GM18519 (cell line): ENCODE measurements at regions not wholly inside any gene's neighbourhood (a gene's known extent, or its start where the extent isn't known, plus 50 kb on each side); places are given as distances from the start of the nearest gene placed in this dataset.

ENCODE experiments used
- ATAC-seq: cut with Tn5 transposase; IDR thresholded peaks from one replicate; pipeline ENCODE4 v1.9.1; 2021; ENCODE audit warnings: mild to moderate bottlenecking, moderate library complexity; ENCODE audit not compliant: unreplicated experiment, low FRiP score

DNA sequence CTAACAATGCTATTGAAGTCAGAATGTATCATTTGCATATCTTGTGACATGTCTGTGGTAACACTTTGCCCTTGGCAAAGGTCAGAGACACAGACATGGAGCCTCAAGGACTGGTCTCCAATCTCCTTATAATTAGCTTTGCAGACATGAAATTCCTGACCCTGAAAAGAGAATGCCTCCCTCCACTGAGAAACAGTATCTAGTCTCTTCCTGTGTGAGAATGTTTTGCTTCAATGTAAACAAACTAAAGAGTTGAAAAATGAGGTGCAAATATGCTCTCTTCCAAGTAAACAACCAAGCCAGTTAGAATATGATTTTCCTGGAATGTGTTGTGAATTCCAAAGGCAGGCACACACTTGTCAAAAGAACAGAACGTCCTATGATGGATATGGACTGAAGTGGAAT, 407.1 kb upstream of the MARCKS start:
- no peak for ATAC-seq

DNA sequence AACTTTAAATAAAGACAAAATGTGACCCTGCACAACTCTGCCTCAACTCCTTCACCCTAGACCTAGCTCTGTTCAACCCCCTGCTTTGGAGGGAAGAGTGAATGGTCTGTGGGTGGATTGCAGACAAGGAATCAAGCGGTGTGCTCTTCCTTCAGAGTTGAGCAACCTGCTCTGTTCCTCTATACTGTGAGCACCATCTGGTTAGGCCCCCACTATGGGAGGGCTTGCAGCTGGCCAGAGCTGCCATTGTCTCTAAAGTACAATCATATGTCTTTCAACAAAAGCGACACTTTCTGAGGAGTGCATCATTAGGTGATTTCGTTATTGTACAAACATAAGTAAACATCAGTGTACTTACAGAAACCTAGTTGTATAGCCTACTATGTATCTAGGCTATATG, 406.1 kb upstream of the MARCKS start:
- no peak for ATAC-seq

GRCh38 chr6:113457198-113457597, 399.9 kb upstream of the MARCKS start:
- no peak for ATAC-seq

GRCh38 chr6:113457751-113458150, 399.4 kb upstream of the MARCKS start:
- ATAC-seq: no peak

DNA sequence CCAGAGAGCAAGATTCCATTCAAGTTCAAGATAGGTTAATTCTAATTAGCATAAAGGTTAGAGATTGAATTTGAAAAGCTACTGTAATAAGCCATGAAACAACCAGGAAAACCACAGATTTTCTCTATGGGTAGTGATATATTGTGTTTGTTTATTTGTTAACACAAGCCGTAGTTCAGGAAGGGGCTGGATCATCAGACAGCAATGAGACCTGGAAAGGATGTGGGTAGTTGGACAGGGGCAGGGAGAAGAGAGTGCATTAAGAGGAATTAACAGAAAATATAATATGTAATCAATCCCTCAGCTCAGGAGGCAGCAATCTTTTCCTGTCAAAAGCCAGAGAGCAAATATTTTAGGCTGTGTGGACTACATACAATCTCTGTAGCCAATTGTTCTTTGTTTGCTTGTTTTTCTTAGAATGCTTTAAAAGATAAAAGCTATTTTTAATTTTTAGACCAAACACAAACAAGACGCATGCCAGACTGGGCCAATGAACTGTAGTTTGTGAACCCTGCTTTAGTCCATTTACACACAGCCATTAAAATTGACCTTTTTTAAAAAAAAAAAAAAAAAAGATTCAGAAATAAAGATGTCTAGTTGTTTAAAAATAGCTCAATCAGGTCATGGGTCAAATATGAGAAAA, 398.7 kb upstream of the MARCKS start:
- no peak for ATAC-seq

DNA sequence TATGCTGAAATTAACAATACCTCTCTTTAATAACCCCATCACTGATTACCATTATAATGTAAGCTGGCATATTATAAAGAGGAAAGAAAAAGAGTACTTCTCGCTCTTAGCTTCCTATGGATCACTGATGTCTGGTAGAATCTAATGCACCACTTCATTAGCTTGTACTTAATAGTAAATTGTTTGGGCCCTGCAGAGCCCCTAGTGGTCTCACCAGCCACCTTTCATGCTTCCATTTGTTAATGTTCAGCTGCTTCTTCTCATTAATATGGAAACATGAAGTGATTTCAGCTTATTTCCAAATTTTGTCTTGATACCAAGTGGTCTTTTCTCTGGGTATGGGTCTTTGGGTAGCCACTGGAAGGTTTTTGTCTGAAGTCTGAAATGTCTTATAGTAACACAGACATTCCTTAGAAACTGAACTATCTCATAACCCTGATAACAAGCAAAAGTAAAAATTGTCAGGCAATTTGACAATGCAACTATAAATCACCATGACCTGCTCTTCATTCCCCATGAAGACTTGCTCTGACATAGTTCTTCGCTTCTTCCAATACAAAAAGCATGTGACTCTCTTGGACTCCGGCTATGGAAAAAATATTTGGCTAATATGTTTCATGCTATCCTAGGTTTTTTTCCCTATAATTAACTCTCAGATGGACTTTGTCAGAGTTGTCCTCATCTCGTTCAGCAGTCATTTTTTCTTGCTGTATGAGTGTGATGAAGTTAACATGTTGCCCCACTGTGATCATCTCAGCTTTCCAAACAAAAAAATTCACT, 395.8 kb upstream of the MARCKS start:
- ATAC-seq: no peak

DNA sequence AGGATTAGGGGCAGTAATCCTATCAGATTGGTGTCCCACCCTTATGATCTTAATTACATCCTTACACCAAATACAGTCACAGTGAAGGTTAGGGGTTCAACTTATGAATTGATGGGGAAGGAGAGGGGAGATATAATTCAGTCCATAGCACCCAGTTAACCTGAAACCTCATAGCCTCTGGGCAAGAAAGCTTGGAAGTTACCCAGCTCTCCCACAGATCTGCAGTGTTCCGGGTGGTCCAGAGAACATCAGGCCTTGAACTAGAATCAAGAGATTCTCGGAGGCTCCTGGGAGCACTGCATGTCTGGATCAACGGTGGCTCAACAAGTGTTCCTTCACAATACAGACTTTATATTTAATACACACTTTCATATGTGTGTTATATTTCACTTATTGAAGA, 392.6 kb upstream of the MARCKS start:
- ATAC-seq: no peak

- ATAC-seq: no peak
These were observed 392.2 kb upstream of the MARCKS start for GRCh38 chr6:113464960-113465359.

DNA sequence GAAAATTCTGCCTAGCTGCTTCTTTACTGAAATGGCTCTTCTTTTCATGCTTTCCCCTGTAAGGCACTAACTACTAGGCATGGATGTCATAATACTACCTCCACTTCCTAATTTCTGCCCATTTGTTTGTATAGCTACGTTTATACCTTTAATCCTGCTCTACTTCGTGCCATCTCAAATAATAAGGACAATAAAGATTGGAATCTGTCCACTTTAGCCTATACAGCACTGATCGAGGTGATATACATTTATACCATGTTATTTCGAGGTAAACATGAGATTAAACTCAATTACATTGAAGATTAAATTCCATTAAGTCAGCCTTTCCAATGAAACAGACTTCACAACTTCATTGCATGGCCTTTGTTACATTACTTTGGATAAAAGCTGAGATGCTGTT, 390.6 kb upstream of the MARCKS start:
- ATAC-seq: no peak

- ATAC-seq: no peak
These were observed 381.8 kb upstream of the MARCKS start for GRCh38 chr6:113475392-113475791.

DNA sequence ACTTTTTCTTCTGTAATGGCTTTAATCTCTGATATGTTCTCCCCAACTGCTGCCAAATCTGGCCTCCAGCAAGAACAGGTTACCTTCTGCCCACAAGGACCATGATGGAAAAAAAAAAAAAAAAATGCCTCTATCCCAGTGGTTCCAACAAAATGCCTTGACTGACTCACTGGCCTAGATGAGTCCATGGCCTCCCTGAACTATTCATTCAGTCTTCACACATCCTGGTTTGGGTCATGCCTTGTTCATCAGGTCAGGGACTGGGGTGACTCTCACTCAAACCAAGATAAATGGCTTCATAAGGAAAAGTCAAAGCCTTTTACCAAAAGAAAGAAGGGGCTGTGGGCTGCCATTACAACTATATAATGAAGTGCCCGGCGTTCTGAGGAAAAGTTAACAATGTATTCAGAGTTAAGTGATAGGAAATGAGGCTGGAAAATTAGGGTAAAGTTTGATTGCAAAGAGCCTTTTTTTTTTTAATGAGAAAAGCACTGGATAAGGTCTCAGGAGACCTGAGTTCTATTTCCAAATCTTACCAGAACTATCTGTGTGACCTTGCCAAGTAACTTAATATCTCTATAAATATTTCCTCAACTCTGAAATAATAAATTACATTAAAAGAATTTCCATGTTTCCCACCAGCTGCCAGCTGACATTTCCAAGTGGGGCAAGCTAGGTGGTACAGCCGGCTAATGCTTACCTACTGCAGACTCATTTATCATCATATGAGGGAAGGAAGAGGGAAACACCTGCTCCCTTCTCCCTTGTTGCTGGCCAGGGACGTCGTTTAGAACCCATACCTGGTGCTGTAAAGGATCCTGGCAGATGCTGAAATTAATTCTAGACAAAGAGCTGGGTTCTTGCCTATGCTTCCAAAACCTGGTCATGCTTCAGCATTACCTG, 380.0 kb upstream of the MARCKS start:
- ATAC-seq: no peak

GRCh38 chr6:113480616-113481015, 376.5 kb upstream of the MARCKS start:
- ATAC-seq: no peak

GRCh38 chr6:113481458-113481857, 375.7 kb upstream of the MARCKS start:
- ATAC-seq: no peak

GRCh38 chr6:113481910-113482309, 375.2 kb upstream of the MARCKS start:
- no peak for ATAC-seq

GRCh38 chr6:113482771-113483170, 374.4 kb upstream of the MARCKS start:
- ATAC-seq: no peak

GRCh38 chr6:113486199-113486598, 370.9 kb upstream of the MARCKS start:
- no peak for ATAC-seq

DNA sequence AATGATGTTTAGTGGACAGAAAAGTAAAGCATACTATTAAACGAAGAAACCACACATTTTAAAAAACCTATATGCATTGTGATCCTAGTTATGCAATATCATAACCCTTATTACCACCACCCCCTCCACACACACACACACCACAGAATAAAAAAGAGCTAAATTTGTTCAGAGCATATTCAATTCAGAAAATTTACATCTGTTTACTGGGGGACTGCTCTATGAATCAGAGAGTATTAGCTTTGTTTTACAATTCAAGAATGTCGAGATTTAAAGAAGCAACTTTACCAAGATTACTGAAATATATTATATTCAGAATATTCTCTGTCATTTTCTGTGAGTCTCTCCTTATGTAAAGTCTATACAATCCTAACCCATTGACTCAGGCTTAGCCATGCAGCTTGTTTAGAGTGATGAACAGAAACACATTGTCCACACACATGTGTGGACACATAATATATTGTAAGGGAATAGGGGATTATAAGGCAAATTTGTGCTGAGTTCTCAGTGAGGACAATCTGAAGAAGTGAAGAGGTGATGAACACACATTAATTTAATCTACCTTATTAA, 369.6 kb upstream of the MARCKS start:
- ATAC-seq: no peak

DNA sequence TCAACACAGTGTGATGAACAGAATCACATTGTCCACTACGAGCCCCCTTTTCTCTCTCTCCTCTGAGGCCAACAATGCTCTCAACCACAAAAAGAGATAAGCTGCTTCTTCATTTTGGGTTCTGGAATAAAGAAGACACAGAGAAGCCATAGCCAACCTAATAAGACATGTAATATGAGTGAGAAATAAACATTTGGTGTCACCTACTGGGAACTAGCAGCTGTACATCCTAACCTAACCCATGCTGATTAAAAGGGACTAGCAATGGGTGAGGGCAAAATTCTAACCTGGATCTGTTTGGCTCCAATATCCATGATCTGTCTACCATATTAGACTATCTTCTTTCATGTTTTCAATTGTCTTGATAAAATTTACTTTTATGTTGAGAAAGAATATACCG, 369.1 kb upstream of the MARCKS start:
- no peak for ATAC-seq

DNA sequence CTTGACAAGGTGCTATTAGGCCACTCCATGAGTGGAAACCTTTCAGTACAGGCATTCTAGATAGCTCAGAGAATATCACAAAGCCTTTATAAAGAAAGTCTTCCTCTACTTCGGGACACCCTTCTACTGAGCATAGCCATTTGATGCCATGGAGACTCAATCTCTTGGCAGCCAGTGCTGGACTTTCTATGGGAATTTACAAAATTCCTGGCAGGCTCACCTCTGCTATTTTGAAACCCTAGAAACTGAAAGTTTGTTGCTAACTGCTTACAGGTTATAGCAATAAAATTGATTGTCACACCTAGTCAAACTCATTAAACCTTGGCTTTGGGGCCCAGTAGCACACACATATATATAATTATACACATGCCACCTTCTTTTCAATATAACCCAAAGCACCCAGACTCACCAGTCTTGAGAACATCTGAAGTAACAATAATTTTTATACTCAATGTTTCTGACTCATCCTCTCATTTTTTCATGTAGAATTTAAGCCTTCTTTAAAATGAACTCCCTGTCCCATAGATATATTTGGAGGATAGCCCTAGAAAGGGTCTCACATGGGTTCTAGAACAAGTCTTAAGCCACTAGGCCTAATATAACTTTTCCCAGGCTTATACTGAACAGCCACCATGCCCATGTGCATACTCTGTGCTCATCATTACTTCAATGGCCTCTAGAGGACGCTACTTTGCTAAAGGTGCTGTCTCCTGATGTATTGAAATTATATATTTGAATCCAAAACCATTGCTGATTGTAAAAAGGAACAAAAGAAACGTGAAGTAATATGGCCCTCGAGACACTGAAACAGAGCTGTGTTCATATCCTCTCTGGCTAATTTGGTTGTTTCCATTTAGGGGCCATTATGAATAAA, 368.1 kb upstream of the MARCKS start:
- no peak for ATAC-seq
